ENCODE measurements at regions not wholly inside any gene's neighbourhood (a gene's known extent, or its start where the extent isn't known, plus 50 kb on each side); places are given as distances from the start of the nearest gene placed in this dataset.
A peak's percentile ranks its signal among the peaks of the same experiment; 100 is the strongest.

DNA sequence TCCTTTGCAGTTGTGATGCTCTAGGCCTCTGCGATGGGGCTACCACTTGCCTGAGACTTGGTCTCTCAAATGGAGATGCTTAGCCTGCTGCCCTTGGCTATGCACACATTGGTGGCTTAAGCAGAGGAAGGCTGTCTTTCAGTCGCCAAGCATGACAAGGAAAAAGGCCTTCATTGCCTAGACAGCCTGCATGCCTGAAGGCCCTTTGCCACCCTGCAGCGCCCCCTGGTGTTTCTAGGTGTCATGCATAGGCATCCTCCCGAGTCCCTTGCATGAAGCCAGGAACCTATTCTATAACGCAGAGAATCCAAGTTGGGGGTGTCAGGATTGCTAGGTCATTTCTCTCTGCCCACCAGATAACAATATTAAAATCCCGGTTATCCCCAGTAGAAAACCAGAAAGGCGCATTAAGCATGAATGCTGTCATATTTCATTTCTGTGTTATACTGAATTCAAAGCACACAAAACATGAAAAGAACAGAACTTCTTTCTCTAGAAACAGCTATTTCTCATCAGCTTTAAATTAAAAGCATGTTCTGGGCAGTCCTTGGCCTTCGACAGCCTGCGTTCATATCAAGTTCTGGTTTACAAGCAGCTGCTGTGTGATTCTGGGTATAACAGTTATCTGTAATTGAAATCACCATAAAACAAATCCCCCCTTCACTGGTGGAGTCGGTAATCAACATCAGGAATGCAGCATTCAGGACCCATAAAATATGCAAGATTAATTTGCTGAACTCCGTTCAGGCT is 59.7 kb upstream of the TRPC7 start:
- no peak for TF ChIP-seq EZH2 (IDR thresholded peaks at IDR 0.05; ENCODE audit: borderline replicate concordance, low read depth, low read length, poor library complexity, severe bottlenecking)
- TF ChIP-seq, protein P1, sequence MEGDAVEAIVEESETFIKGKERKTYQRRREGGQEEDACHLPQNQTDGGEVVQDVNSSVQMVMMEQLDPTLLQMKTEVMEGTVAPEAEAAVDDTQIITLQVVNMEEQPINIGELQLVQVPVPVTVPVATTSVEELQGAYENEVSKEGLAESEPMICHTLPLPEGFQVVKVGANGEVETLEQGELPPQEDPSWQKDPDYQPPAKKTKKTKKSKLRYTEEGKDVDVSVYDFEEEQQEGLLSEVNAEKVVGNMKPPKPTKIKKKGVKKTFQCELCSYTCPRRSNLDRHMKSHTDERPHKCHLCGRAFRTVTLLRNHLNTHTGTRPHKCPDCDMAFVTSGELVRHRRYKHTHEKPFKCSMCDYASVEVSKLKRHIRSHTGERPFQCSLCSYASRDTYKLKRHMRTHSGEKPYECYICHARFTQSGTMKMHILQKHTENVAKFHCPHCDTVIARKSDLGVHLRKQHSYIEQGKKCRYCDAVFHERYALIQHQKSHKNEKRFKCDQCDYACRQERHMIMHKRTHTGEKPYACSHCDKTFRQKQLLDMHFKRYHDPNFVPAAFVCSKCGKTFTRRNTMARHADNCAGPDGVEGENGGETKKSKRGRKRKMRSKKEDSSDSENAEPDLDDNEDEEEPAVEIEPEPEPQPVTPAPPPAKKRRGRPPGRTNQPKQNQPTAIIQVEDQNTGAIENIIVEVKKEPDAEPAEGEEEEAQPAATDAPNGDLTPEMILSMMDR (conservative IDR thresholded peaks at IDR 0.05; ENCODE audit: low read depth, low read length): peak; percentile 94
- peak; percentile 81 for DNase-seq (ENCODE audit: low spot score)

DNA sequence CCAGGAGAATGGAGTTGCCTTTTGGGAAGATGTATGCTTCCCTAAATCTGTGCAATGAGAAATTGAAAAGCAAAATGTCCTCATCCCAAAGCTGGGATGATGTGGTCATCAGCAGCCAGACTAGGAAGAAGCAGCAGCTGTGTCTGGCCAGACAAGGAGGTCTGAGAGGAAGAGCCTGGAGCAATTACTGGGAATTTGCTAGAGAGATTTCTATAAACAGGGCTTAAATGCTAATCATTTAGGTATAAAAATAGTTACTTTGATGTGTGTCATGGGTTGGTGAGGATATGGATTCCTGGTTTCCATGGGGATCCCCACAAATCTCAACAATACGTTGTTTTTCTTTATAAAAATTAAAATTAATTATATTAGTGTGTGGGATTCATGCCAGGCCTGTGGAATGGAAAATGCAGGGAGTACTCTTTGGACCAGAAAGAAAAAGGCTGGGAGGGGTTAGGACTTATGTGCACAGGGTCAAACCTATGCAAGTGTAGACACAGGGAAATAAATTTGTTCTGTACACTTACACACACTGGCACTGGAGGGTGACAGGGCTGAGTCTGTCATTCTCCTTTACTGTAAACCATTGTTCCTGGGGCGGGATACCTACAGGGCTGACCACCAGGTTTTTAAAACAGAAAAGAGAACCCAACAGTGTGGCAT is 58.7 kb upstream of the TRPC7 start:
- H3K9me3 ChIP-seq (ENCODE audit: low read depth, low read length, poor library complexity, severe bottlenecking): no peaks in the 10 kb centered on the region
- intact Hi-C loops (cut with micrococcal nuclease; ENCODE audit: unreplicated experiment): loop anchor here (2.0 kb wide), 1 partner anchor 537 kb away; no protein-coding TSS in a partner anchor
- TF ChIP-seq, protein P1 (conservative IDR thresholded peaks at IDR 0.05; ENCODE audit: low read depth, low read length): no peak
- TF ChIP-seq EZH2 (IDR thresholded peaks at IDR 0.05; ENCODE audit: borderline replicate concordance, low read depth, low read length, poor library complexity, severe bottlenecking): no peak
- BruUV-seq (replicated peaks): no TSS peak
- no peaks in the 10 kb centered on the region for H3K4me1 ChIP-seq (ENCODE audit: insufficient read depth, low read length, poor library complexity, severe bottlenecking)
- H3K36me3 ChIP-seq (ENCODE audit: insufficient read depth, low read length, poor library complexity, severe bottlenecking): no peaks in the 10 kb centered on the region
- no peak for DNase-seq (ENCODE audit: low spot score)
- H3K27ac ChIP-seq (ENCODE audit: low read depth, low read length, poor library complexity, severe bottlenecking): no peak overlapping the region
- no peak overlapping the region for H3K4me3 ChIP-seq (ENCODE audit: low read depth, low read length, poor library complexity, severe bottlenecking)
- peaks cover 55% of the 10 kb centered on the region for H3K27me3 ChIP-seq (replicated peaks; ENCODE audit: insufficient read depth, low read depth, low read length, poor library complexity)
- POLR2A ChIA-PET (ENCODE audit: low non-redundant PET): no interaction called here
- CTCF ChIA-PET: no interaction called here

More for the DNA sequence above, 59.7 kb upstream of the TRPC7 start:
- intact Hi-C loops (cut with micrococcal nuclease; ENCODE audit: unreplicated experiment): loop anchor here (1.0 to 2.0 kb wide), 2 partner anchors 176 to 538 kb away; no protein-coding TSS in a partner anchor
- no peaks in the 10 kb centered on the region for H3K36me3 ChIP-seq (ENCODE audit: insufficient read depth, low read length, poor library complexity, severe bottlenecking)
- no peaks in the 10 kb centered on the region for H3K9me3 ChIP-seq (ENCODE audit: low read depth, low read length, poor library complexity, severe bottlenecking)
- H3K27ac ChIP-seq (ENCODE audit: low read depth, low read length, poor library complexity, severe bottlenecking): no peak overlapping the region
- peaks cover 48% of the 10 kb centered on the region for H3K27me3 ChIP-seq (replicated peaks; ENCODE audit: insufficient read depth, low read depth, low read length, poor library complexity)
- POLR2A ChIA-PET (ENCODE audit: low non-redundant PET): no interaction called here
- no TSS peak for BruUV-seq (replicated peaks)
- H3K4me1 ChIP-seq (ENCODE audit: insufficient read depth, low read length, poor library complexity, severe bottlenecking): no peaks in the 10 kb centered on the region
- H3K4me3 ChIP-seq (ENCODE audit: low read depth, low read length, poor library complexity, severe bottlenecking): no peak overlapping the region
- CTCF ChIA-PET: no interaction called here

DNA sequence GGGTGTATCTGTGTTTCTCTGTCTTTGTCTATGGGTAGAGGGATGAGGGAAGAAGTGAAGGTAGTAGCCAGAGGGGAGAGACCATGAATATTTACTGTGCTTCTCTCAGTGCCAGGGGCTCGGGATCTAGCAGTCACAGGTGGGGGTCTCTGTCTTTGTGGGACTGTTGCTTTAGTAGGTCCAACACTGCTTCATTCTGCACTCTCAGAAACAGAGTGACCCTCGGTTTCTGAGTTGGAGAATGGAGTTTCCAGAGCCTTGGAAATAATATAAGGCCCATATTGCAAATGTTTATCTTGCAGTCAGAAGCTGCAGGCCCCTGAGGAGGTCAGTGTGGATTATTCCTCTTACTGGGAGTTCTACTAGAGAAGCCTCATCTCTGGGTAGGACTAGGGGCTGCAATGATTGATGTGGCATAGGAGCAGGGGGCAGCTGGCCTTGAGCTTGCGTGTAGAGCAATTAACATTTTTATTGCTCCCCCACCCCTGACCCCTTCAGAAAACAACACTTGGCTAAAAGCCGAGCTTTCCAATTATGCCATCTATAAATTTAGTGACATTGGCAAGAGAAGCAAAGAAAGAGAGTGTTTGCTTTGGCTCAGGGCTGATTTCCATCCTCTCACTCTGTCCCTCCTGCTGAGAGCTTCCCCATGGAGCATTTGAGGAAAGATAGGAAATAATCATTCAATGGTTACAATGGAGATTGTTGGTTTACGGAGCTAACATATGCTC is 55.0 kb upstream of the TRPC7 start:
- TF ChIP-seq, protein P1 (conservative IDR thresholded peaks at IDR 0.05; ENCODE audit: low read depth, low read length): no peak
- no peak for TF ChIP-seq EZH2 (IDR thresholded peaks at IDR 0.05; ENCODE audit: borderline replicate concordance, low read depth, low read length, poor library complexity, severe bottlenecking)
- H3K27me3 ChIP-seq (replicated peaks; ENCODE audit: insufficient read depth, low read depth, low read length, poor library complexity): peaks cover 45% of the 10 kb centered on the region
- no peak overlapping the region for H3K27ac ChIP-seq (ENCODE audit: low read depth, low read length, poor library complexity, severe bottlenecking)
- no peaks in the 10 kb centered on the region for H3K4me1 ChIP-seq (ENCODE audit: insufficient read depth, low read length, poor library complexity, severe bottlenecking)
- H3K9me3 ChIP-seq (ENCODE audit: low read depth, low read length, poor library complexity, severe bottlenecking): no peaks in the 10 kb centered on the region
- DNase-seq (ENCODE audit: low spot score): peak; percentile 40
- H3K4me3 ChIP-seq (ENCODE audit: low read depth, low read length, poor library complexity, severe bottlenecking): no peak overlapping the region
- intact Hi-C loops (cut with micrococcal nuclease; ENCODE audit: unreplicated experiment): no loop called here
- POLR2A ChIA-PET (ENCODE audit: low non-redundant PET): no interaction called here
- CTCF ChIA-PET: no interaction called here
- no peaks in the 10 kb centered on the region for H3K36me3 ChIP-seq (ENCODE audit: insufficient read depth, low read length, poor library complexity, severe bottlenecking)
- BruUV-seq (replicated peaks): no TSS peak

Measured in A673 (cell line).